22Rv1 (cell line): ENCODE measurements at regions not wholly inside any gene's neighbourhood (a gene's known extent, or its start where the extent isn't known, plus 50 kb on each side); places are given as distances from the start of the nearest gene placed in this dataset.
A peak's percentile ranks its signal among the peaks of the same experiment; 100 is the strongest.

Experiments used
- H3K27ac ChIP-seq: fragments of 450-650 bp; 2 replicates; pipeline ENCODE4 v1.5.1; 2017
- CTCF ChIP-seq: fragments of 450-650 bp; IDR thresholded peaks from 2 replicates; pipeline ENCODE4 v1.5.1; 2017; ENCODE audit warnings: mild to moderate bottlenecking
- ZFX ChIP-seq: fragments of 450-650 bp; IDR thresholded peaks from 2 replicates; pipeline ENCODE4 v1.6.1; 2017; ENCODE audit warnings: antibody characterized with exemption, borderline replicate concordance

GRCh38 chr3:90041995-90042394, 934.6 kb downstream of the EPHA3 start:
- H3K27ac ChIP-seq: no peak overlapping the region
- TF ChIP-seq ZFX: no peak
- no peak for TF ChIP-seq CTCF

- no peak overlapping the region for H3K27ac ChIP-seq
- no peak for TF ChIP-seq CTCF
- TF ChIP-seq ZFX: no peak
These were observed 935.9 kb downstream of the EPHA3 start for GRCh38 chr3:90043287-90043686.

DNA sequence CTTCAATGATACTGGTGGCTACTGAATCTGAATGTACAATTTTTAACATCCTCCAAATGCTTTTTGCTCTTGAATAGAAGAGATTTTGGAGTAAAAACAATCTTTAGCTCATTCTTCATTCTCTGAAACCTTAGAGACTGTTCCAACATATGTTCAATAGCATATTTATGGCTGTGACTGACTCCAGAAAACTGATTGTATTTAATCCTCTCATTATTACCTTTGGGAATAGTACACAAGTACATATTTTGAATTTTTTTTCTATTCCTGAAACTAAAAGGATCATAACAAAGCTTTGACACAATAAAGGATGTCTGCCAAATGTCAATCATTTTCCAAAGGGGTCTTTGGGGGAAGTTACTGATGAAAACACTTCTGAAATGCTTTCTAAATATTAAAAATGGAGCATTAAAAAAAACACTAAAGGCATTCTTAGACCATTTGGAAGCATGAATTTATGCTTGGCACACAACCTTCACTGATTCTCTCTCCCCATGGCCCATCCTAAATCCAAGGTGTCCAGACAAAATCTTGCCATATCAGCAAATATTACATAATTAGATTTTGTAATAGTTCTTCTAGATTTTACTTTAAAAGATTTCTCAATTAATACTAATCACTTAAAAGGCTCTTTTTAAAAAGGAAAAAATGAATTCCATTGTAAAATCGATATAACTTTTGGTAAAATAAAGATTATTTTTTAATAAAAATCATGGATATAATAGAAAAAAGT, 936.8 kb downstream of the EPHA3 start:
- no peak overlapping the region for H3K27ac ChIP-seq
- TF ChIP-seq CTCF: no peak
- no peak for TF ChIP-seq ZFX

DNA sequence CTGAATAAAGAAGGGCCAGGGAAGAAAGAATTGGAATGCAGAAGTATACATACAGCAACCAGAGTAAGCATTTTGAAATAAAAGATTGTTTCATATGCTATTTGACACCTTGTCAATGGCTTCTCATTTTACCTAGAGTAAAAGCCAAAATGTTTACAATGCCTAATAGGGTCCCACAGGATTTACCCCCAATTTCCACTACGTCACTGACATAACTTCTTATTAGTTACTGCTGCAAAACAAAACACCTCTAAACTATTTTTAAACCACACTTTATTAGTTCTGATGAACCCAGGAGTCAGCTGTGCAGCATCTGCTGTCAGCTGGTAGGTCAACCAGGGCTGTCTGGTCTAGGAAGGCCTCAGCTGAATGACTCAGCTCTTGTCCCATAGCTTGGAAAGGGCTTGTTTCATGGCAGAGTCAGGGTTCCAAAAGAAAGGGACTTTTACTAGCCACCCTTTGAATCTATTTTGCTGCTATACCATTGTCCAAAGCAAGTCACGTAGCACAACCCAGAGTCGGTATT, 945.1 kb downstream of the EPHA3 start:
- TF ChIP-seq ZFX: no peak
- TF ChIP-seq CTCF: no peak
- peak overlapping the region; percentile 50 for H3K27ac ChIP-seq

DNA sequence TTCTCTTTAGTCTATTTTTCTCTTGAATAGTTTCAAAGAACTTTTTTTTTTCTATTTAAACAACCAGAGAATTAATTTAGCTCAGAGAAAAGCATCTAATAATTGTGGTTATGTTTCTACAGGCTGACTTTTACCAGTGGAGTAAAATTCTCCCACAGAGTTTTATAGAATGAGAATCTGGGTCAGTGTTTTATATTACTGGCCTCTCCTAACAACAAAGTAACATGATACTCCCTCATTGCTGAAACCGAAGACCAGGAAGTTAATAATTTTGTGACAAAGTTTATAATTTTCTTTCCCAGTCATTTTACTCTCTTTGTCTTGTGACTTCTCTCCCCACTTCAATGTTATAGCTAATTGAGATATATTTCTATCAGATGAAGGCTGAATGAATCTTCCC, 946.9 kb downstream of the EPHA3 start:
- TF ChIP-seq CTCF: no peak
- TF ChIP-seq ZFX: no peak
- H3K27ac ChIP-seq: peak overlapping the region; percentile 50

DNA sequence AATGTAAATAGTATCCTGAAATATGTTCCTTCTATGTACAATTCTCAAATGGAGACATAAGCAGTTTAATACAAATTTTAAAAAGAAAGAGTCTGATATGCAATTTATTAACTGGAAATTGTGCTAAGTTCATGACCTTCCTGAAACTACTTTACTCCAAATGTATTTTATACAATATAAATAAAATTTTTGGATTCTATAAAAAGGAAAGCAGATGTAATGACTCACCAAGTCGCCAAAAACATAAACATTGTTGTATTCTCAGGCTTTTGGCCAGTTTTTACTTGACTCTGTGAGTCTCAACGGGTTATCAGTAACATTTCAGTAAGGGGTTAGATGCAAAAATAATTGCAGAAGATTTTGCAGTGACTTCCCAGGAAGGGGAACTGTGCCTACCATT, 948.2 kb downstream of the EPHA3 start:
- H3K27ac ChIP-seq: peak overlapping the region; percentile 26; the same call in 1 of the 2 replicates
- no peak for TF ChIP-seq CTCF
- TF ChIP-seq ZFX: no peak

DNA sequence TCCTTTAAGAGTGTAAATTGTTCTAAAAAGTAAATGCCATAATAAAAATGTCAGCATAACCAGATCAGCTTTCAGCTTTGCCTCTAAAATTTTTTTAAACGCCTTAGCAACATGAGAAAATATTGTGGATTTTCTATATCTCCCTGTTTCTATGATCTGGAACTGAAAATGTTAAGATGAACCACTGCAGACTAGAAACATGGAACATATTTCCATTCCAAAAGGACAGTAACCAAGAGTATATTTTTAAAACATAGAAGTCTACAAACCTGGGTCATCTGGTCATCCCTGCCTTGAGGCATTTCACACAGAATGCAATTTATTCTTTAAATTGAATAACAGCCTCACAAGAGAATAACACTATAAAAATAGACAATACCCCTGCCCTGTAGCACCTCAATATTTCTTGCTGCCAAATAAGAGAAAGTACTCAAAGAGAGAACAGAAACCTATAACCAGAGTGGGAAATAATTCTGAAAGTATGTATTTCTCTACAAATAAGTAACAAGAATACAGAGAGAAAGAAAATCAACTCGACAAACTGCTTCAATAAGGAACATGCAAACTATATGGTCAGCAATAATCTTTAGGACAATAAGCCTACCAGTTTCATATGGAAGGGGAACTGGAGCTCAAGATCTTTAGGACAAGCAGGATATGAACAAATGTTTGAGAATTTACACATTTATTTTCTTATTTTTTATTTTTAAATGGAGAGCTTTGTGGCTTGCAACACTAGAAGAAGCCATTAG, 949.0 kb downstream of the EPHA3 start:
- no peak for TF ChIP-seq ZFX
- H3K27ac ChIP-seq: peak overlapping the region; percentile 26; the same call in 1 of the 2 replicates
